ENCODE measurements at regions not wholly inside any gene's neighbourhood (a gene's known extent, or its start where the extent isn't known, plus 50 kb on each side); places are given as distances from the start of the nearest gene placed in this dataset.

DNA sequence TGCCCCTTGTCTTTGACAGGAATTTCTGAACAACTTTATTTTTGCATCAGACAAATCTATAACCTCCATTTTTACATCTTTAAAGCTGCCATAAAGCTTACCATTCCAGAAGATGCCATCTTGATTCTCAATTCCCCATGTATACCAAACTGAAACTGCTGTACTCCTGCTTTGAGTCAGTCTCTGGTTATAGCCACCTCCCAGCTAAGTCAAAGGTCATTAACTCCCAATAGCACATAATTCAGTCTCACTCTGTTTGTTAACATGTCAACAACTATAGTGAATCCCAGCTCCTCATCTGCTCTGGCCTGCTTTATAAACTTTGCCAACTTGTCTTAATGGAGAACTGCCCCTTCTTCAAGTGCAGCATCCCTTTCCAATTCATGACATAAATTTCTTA lies 343.6 kb downstream of the FRK start:
- DNase-seq, result no peak

GRCh38 chr6:115712291-115712961 lies 348.3 kb downstream of the FRK start:
- no peak for DNase-seq

- DNase-seq, result no peak
These were observed 351.8 kb downstream of the FRK start for GRCh38 chr6:115708850-115709249.

GRCh38 chr6:115706981-115707380 lies 353.7 kb downstream of the FRK start:
- DNase-seq, result no peak

GRCh38 chr6:115706324-115706723 lies 354.4 kb downstream of the FRK start:
- DNase-seq, result no peak

- no peak for DNase-seq
These were observed 356.7 kb downstream of the FRK start for GRCh38 chr6:115704028-115704427.

DNA sequence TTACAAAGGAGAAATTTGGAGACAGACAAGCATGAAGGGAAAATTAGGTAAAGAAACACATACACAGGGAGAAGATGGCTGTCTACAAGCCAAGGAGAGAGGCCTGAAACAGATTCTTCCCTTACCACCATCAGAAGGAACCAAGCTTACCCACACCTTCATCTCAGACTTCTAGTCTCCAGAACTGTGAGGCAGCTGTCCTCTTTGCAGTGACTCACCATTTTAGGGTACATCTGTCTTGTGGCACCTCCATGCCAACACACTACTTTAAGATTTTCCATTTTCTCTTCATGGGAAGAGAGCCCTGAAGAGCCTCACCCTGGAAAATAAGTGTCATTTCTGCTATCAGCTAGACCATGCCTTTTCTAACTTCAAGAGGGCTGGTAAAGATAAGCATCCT lies 369.3 kb downstream of the FRK start:
- DNase-seq, result no peak

DNA sequence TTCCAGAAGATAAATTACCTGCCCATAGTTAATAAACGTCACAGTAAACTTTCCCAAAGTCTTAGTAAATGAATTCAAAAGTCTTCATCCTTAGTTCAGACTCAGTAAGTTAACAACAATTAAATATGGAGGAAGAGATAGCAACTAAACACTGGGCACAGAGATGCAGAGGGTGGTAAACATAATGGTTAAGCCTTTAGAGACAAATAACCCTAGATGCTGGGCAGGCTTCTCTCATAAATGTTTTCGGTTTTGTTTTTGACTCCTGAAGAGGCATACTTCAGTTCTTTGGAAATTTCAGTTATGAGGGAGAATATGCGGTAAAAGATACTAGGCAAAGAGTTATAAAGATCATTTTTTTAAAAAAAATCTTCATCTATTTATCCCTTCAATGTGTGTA lies 369.8 kb downstream of the FRK start:
- DNase-seq, result no peak

DNA sequence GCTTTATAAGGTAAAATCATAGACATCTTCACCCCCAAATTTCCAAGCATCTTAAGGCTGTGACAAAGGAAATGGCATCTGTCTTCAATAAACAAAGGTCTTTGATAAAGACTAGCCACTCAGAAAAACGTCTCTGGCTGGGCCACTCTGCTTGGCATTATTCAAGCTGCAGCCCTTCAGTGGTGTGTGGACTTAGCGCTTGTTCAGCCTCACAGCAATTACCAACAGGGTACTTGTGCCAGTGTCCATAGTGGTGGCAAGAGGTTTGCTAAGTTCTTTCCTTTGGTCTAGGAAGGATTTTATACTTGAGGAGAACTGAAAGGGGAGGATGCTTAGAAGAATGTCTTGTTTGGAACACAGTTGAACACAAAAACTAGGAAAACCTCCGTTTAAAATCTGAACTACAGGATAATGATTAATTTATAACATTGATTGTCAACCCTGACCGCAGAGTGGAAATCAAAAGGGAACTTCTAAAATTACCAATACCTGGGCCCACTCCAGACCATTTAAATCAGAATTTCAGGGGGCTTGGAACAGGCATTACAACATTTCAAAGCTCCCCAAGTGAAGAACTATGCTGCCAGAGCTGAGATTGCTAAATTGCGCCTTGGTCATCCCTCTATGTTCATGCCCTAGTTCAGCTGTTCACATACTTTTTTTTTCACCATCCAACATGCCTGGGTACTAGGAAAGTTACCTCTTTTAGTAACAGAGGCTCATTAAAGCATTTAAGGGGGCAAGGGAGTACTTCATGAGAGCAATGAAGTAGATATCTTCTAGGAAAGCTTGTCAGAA lies 378.5 kb downstream of the FRK start:
- DNase-seq, result no peak

GRCh38 chr6:115680621-115681020 lies 380.1 kb downstream of the FRK start:
- no peak for DNase-seq

- DNase-seq, result no peak
These were observed 383.5 kb downstream of the FRK start for GRCh38 chr6:115677198-115677597.

DNA sequence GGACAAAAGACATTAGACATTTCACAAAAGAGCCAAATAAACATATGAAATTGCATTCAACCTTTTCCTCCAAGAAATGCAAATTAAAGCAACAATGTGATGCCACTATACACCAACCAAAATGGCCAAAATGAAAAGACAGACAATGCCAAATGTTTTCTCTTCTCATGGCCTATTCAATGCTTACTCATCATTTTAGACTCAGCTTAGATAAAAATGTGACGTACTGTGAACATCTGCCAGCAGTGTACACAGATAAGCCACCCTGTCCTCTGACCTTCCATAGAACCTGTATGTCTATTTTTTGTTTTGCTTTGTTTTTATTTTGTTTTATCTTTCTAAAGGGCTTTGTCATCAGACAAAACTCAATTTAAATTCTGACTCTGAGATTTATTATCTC lies 385.2 kb downstream of the FRK start:
- DNase-seq, result no peak

- no peak for DNase-seq
These were observed 391.9 kb downstream of the FRK start for GRCh38 chr6:115668781-115669180.

- no peak for DNase-seq
These were observed 392.5 kb downstream of the FRK start for GRCh38 chr6:115668211-115668610.

- no peak for DNase-seq
These were observed 393.1 kb downstream of the FRK start for GRCh38 chr6:115667478-115668026.

GRCh38 chr6:115666997-115667396 lies 393.7 kb downstream of the FRK start:
- no peak for DNase-seq

GRCh38 chr6:115665310-115665709 lies 395.4 kb downstream of the FRK start:
- DNase-seq, result no peak

GRCh38 chr6:115663681-115664080 lies 397.0 kb downstream of the FRK start:
- no peak for DNase-seq

- DNase-seq, result no peak
These were observed 416.9 kb downstream of the FRK start for GRCh38 chr6:115643762-115644161.

DNA sequence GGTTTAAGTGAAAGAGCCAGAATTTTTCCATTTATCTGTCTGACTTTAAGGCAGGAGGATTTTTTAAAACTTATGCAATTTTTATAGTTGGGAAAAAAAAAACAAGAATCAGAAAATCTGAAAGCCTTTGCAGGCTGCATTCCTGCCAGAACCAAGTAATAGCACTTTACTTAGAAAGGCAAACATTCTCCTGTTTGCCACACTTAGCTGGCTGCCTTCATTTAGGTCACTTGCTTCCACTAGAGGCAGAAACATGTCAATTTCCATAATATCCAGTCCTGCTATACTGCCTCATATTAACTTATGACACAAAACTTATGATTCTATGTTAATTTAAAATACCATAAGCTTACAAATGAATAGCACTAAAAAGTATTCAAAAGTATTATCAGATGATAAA lies 425.8 kb downstream of the FRK start:
- no peak for DNase-seq

DNA sequence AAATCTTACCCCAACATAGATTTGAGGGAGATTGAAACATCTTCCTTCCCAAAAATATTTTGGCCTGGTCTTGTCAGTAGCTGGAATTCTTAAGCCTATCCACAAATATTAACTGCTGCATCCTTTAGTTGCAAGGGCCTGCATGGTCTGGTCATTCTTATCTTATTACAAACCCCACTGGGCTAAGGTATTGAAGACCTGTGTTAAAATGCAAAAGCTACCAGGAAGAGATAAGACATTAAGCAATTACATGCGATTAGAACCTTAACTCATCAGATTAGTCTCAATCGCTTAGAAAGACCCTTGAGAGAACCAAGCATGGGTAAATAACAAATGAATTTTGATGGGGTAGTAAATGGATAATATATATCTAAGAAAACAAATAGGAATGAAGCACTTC lies 426.6 kb downstream of the FRK start:
- no peak for DNase-seq

DNA sequence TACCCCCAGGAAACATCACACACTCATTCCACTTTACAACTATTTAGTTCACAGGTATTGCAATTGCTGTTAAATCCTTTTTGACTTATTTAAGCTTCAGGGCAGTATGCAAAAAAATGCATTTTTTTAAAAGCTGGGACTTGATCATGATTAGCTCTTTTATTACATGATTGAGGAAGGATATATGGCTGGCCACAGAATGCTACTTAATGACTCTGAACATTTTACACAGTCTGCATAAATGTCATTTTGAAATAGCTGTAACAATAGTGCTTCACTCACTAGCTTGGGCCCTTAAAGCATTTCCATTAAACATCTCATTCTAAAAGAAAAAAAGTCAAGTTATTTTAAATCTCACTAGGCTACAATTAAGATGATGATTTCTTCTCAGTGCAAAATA lies 429.7 kb downstream of the FRK start:
- no peak for DNase-seq

GRCh38 chr6:115630424-115631024 lies 430.2 kb downstream of the FRK start:
- no peak for DNase-seq

DNA sequence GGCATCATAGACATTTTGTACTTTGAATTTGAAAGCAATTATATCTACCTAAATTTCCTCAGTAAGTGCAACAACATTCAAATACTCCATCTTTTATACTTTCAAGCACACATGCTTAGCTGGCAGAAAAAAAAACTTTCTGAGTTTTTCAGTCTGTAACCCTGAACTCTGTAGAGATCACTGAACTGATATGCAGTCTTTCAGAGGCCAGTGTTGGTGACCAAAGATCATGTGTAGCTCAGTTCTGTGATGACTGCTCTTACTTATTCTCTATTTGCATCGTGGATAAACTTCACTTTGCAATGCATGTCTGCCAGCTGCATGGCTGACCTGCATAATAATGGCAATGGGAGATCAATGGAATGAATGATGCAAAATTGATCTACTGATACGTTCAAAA lies 431.3 kb downstream of the FRK start:
- no peak for DNase-seq
